GM21786 (cell line): ENCODE measurements at regions not wholly inside any gene's neighbourhood (a gene's known extent, or its start where the extent isn't known, plus 50 kb on each side); places are given as distances from the start of the nearest gene placed in this dataset.

Experiments
- ATAC-seq: cut with Tn5 transposase; IDR thresholded peaks from one replicate; pipeline ENCODE4 v1.9.1; 2021; ENCODE audit not compliant: unreplicated experiment

- ATAC-seq: no peak
These were observed 253.3 kb downstream of the IPMK start for GRCh38 chr10:58014436-58014835.

GRCh38 chr10:58013406-58013805, 254.3 kb downstream of the IPMK start:
- no peak for ATAC-seq

GRCh38 chr10:58010073-58010702, 257.5 kb downstream of the IPMK start:
- ATAC-seq: no peak

- ATAC-seq: no peak
These were observed 263.7 kb downstream of the IPMK start for GRCh38 chr10:58003945-58004344.

GRCh38 chr10:58001159-58001558, 266.5 kb downstream of the IPMK start:
- no peak for ATAC-seq

- ATAC-seq: no peak
These were observed 271.2 kb downstream of the IPMK start for GRCh38 chr10:57996536-57996935.

GRCh38 chr10:57993302-57993701, 274.4 kb downstream of the IPMK start:
- ATAC-seq: no peak

- ATAC-seq: no peak
These were observed 275.2 kb downstream of the IPMK start for GRCh38 chr10:57992321-57993077.

GRCh38 chr10:57988964-57989363, 278.7 kb downstream of the IPMK start:
- ATAC-seq: no peak

- ATAC-seq: no peak
These were observed 280.5 kb downstream of the IPMK start for GRCh38 chr10:57987055-57987721.

GRCh38 chr10:57986422-57986821, 281.3 kb downstream of the IPMK start:
- no peak for ATAC-seq

GRCh38 chr10:57983281-57983791, 284.4 kb downstream of the IPMK start:
- ATAC-seq: no peak

GRCh38 chr10:57982091-57982490, 285.6 kb downstream of the IPMK start:
- no peak for ATAC-seq

- ATAC-seq: no peak
These were observed 287.7 kb downstream of the IPMK start for GRCh38 chr10:57979956-57980355.

GRCh38 chr10:57979491-57979890, 288.2 kb downstream of the IPMK start:
- no peak for ATAC-seq

- ATAC-seq: no peak
These were observed 290.4 kb downstream of the IPMK start for GRCh38 chr10:57977262-57977661.

- ATAC-seq: no peak
These were observed 294.2 kb downstream of the IPMK start for GRCh38 chr10:57973451-57973850.

- no peak for ATAC-seq
These were observed 294.9 kb downstream of the IPMK start for GRCh38 chr10:57972783-57973182.

GRCh38 chr10:57968328-57969016, 299.2 kb downstream of the IPMK start:
- no peak for ATAC-seq

- no peak for ATAC-seq
These were observed 303.3 kb downstream of the IPMK start for GRCh38 chr10:57964351-57964750.

GRCh38 chr10:57963546-57963945, 304.1 kb downstream of the IPMK start:
- no peak for ATAC-seq
